Left ventricle myocardium superior (tissue), 1 donor: ENCODE measurements at regions not wholly inside any gene's neighbourhood (a gene's known extent, or its start where the extent isn't known, plus 50 kb on each side); places are given as distances from the start of the nearest gene placed in this dataset.

Source experiments
- ATAC-seq: fragments of 200-7000 bp; cut with Tn5 transposase; one replicate; pipeline ENCODE4 v1.9.1; 2020; ENCODE audit warnings: mild to moderate bottlenecking, moderate library complexity
- DNase-seq: peaks from one replicate; pipeline ENCODE4 v3.0.0-alpha.2; 2020
- intact Hi-C: fragments of 100-400 bp; cut with micrococcal nuclease; formaldehyde crosslinking; loops from one replicate; pipeline ENCODE4 v1.11.0; 2022
- donor health status: DM: no; HTN: yes; CAD: no; lungs with severe emphysema.

DNA sequence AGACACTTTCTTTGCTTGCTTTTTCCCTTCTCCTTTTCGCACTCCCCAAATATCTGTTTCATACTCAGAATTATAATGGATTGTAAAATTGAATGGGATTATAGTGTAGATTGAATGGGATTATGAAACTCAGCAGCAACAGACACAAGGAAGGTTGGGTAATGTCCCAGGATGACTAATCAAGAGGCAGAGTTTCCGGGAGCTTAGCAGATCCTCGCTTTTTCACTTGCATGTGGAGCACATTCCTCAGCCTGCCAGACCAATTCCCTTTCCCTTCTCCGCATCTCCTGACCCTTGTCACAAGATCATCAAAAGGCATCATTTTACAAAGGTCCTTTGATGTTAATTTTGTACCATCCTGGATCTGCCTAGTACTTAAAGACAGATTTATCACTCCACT lies 55.1 kb upstream of the SLC1A1 start:
- intact Hi-C loops: no loop called here
- DNase-seq (no peak), ATAC-seq (no peak)

DNA sequence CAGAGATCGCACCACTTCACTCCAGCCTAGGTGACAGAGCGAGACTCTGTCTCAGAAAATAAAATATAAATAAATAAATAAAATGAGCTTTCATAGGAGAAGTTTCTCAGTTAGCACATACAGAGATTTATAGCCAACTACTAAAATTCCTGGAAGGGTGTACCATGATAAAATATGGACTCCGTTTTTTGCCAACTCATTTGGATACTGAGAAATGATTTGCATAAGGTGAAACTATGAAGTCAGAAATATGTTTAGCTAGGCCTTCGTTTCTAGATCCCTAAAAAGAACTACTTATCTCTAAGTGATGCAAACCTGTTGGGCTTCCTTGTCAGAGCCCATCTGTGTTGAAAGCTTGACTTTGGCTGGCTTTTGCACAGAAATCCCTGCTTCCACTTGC lies 56.9 kb upstream of the SLC1A1 start:
- ATAC-seq (no peak), DNase-seq (no peak)
- intact Hi-C loops: no loop called here

DNA sequence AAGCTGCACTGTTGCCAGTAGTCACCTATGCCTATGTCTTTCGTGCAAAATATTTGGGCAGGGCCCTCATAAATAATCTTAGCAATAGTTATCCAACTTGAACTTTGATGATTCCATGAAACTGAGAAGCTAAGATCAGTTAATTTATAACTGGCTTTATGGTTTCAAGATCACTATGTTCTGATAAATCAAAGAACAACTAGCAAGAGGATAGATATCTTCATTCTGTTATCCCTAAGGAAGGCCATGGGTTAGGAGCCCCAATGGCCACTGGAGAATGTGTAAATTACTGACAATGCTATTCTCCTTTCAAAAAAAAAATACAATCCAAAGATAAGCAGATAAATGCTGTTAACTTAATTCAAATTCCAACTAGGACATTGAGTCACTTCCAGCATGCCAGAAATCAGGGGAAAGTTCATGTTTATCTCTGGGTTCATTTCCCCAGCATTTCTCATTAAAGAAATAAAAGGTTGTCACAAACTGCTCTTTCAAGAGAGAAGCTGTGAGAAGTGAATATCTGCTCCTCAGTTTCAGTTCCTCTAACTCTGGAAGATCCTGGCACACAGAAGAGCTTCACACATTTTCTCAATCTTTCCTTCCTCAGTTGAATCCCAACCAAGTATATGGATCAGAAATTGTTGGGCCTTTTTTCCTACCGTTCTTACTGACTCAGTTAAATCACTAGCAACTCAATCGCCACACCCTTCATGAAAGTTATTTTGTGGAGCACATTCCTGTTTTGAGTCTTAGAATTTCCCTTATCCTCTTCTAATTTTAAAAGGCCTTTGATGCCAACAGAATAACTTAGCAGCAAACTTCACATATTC lies 59.6 kb upstream of the SLC1A1 start:
- ATAC-seq (no peak), DNase-seq (no peak)
- intact Hi-C loops: no loop called here

GRCh38 chr9:4425319-4426045 lies 64.8 kb upstream of the SLC1A1 start:
- DNase-seq (no peak), ATAC-seq (peak; percentile 22)
- intact Hi-C loops: no loop called here

DNA sequence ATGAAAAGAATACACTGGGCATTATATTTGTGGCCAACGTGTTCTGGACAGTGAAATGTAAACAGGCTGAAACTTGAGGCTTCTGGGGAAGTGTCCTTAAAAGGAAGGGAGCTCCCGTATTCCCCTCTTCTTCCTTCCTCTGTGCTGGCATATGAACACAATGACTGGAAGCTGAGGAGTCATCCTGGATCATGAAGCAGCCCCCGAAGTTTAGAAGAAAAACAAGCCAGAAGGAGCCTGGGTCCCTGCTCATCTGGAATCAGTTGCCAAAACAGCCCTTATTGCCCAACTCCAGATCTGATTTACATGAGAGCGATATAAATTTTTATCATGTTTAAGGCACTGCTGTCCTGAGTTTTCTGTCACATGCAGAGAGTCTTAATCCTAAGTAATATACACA lies 65.4 kb upstream of the SLC1A1 start:
- no peak for ATAC-seq
- intact Hi-C loops: no loop called here
- no peak for DNase-seq

GRCh38 chr9:4424038-4424437 lies 66.2 kb upstream of the SLC1A1 start:
- ATAC-seq: no peak

GRCh38 chr9:4423207-4423610 lies 67.1 kb upstream of the SLC1A1 start:
- DNase-seq: no peak
- ATAC-seq: no peak
- intact Hi-C loops: no loop called here

More at GRCh38 chr9:4424038-4424437, 66.2 kb upstream of the SLC1A1 start:
- DNase-seq: no peak
- intact Hi-C loops: no loop called here

DNA sequence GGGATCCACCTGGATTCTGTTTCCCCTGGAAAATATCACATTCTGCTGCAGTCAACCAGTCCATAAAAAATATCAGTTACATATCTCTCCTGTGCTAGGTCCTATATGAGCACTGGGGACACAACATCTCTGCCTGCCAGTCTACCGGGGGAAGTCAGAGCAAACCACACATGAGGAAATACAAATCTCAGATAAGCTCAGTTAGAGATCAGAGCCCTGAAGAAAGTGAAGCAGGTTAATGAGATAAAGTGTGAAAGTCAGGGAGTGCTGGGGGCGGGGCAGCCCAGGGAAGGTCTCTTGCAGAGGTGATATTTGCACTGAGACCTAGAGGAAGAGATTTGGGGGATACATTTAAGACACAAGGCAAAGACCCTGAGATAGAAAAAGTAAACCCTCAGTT lies 67.8 kb upstream of the SLC1A1 start:
- ATAC-seq: no peak
- no peak for DNase-seq
- intact Hi-C loops: no loop called here

- ATAC-seq (no peak), DNase-seq (no peak)
- intact Hi-C loops: no loop called here
Observed at GRCh38 chr9:4421847-4422246, 68.4 kb upstream of the SLC1A1 start.

DNA sequence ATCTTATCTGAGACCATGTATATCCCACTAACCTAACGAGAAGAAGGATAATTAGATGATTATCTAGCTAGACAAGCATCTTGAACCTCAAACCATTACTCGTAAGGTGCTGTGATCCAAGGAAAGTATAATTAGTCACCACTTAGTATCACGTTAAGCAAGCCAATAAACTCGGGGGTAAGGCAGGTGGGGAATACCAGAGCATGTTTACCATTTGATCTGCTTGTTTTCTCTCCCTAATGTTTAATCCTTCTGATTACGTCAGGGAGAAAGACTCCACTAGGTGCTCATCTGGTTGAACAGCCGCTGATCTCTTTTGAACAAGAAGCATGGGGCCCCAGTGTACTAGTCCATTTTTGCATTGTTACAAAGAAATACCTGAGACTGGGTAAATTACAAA lies 69.9 kb upstream of the SLC1A1 start:
- DNase-seq (no peak), ATAC-seq (no peak)
- intact Hi-C loops: no loop called here

DNA sequence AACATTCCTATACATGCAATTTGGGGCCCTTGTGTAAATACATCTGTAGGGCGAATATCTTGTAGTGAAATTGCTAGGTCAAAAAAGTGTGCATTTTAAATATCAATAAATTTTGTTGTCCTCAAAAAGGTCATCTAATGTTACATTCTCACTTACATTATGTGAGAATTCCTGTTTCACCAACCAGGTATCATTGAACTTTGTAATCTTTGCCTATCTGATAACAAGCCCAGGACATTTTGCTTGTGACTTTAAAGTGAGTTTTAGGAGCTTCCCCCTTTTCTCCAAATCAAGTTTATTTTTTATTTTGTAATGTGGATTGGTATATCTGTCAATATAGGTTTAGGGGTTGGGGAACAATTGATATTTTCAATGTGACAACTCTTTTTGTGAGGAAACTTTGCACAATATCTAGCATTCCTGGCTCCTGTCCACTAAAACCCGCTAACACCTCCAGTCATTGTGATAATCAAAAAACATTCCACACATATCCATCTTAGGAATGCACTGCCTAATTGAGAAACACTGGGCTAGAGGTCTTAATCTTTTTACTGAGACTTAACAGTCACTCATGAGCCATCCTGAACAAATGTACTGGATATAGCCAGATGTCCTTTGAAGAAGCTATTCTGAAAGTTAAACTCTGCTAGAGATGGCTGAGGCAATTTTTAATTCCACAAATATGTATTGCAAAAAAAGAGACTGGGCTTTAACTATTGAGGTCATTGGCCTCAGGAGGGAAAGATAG lies 72.5 kb upstream of the SLC1A1 start:
- no peak for ATAC-seq
- intact Hi-C loops: no loop called here
- no peak for DNase-seq

GRCh38 chr9:4416467-4416866 lies 73.8 kb upstream of the SLC1A1 start:
- DNase-seq: no peak
- no peak for ATAC-seq
- intact Hi-C loops: no loop called here

DNA sequence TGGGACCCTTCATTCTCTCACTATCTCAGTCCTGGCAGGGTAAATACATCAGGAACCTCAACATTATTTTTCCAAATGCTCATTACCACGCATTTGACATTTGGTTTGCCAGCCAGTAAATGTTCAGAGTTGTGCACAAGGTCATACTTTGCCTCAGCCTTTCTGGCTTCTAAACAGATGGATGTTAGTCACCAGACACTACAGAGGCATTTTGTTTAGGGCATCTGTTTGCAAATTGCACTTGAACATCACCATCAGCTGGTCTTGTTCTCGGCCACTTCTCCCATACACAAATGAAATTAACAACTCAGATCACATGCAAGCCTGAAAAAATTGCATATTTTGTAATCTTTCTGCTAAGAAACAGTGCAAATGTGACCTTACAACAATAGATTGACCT lies 75.0 kb upstream of the SLC1A1 start:
- ATAC-seq: no peak
- intact Hi-C loops: no loop called here
- no peak for DNase-seq

DNA sequence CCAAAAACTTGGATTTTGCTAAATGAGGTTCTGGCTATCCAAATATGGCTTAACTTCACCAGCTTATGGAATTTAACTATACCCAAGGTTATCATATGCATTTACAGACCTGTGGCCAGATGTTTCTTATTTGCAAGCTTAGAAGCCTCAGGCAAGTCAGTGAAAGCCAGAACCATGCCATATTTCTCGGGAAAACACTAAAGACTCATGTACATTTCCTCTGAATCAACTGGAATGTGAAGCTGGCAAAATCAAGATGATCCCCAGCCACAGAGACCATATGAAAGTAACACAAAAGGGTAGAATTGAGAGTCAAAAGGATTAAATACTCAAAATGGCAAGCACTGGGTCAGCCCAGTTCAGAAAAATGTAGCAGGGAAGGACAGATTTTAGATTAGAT lies 76.4 kb upstream of the SLC1A1 start:
- no peak for ATAC-seq
- DNase-seq: no peak
- intact Hi-C loops: no loop called here

- intact Hi-C loops: no loop called here
- DNase-seq (no peak), ATAC-seq (no peak)
Observed at GRCh38 chr9:4404156-4404555, 86.1 kb upstream of the SLC1A1 start.

- ATAC-seq: no peak
- intact Hi-C loops: no loop called here
- no peak for DNase-seq
Observed at GRCh38 chr9:4402501-4402900, 87.8 kb upstream of the SLC1A1 start.

DNA sequence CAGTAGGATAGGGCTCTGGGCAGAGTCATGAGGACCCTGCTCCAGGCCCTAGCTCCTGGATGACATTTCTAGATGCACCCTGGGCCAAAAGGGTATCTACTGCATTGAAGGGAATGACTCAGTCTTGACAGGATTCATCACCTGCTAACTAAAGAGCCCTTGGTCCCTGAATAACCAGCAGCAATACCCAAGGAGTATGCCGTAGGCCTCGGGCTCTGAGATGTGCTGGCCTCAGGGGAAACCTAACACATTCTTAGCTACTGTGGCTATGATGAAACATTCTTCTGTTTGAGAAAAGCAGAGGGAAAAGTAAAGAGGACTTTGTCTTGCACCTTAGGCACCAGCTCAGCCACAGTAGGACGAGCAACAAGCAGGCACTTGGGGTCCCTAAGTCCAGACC lies 89.5 kb upstream of the SLC1A1 start:
- DNase-seq (no peak), ATAC-seq (no peak)
- intact Hi-C loops: no loop called here

GRCh38 chr9:4397917-4398316 lies 92.4 kb upstream of the SLC1A1 start:
- DNase-seq: no peak
- no peak for ATAC-seq
- intact Hi-C loops: no loop called here

- intact Hi-C loops: no loop called here
Observed at GRCh38 chr9:4393806-4394523, 94.1 kb upstream of the GLIS3 start.

GRCh38 chr9:4389755-4390154 lies 89.9 kb upstream of the GLIS3 start:
- ATAC-seq (no peak), DNase-seq (no peak)
- intact Hi-C loops: no loop called here

More at GRCh38 chr9:4393806-4394523, 94.1 kb upstream of the GLIS3 start:
- ATAC-seq: no peak
- DNase-seq: no peak
